GM23338 (cell line): ENCODE measurements at regions not wholly inside any gene's neighbourhood (a gene's known extent, or its start where the extent isn't known, plus 50 kb on each side); places are given as distances from the start of the nearest gene placed in this dataset.

Experiments
- EZH2 ChIP-seq: fragments of 200-600 bp; sonication (generic); IDR thresholded peaks from one replicate; pipeline ENCODE4 v1.8.0; 2017; ENCODE audit warnings: antibody characterized with exemption, mild to moderate bottlenecking, low read depth; ENCODE audit not compliant: unreplicated experiment
- REST ChIP-seq: IDR thresholded peaks from one replicate; pipeline ENCODE4 v1.6.1; 2018; ENCODE audit warnings: antibody characterized with exemption; ENCODE audit not compliant: unreplicated experiment

DNA sequence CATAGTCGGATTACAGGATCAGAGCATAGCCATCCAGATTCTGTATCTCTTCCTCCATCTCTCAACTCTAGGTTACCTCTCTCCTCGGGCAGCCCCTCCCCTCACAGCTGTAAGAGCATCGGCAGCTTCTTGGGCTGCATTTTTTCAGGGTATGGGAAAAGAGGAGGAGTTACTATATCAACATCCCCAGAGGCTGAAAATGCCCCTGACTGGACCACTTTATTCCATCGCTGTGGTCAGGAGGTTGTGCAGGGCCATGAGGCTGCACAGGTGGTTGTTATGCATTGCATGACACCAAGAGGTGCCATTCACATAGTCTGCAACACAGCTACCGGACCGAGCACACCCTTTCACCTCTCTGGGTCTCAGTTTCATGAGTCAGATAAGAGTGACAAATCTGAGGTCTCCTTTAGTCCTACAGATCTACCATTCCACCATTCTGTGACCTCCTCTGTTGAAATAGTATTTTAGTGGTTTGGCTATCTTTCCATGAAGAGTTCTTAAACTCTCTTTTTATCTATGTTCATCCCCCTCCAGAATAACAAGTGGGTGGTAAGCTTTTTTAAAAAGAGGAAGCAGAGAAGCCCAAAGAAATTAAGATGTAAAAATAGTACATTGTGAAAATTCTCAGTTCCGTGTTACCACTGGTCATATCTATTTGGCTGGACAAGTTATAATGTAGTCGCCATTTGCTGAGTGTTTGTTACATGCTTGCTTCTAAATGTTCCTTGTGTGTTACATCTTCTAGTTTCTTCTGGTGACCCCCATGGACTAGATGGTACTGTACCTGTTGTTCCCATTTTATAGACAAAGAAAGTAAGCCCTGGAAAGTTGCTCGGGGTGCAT is 56.6 kb upstream of the SLC1A4 start:
- TF ChIP-seq REST, result no peak
- no peak for TF ChIP-seq EZH2
